ENCODE measurements at regions not wholly inside any gene's neighbourhood (a gene's known extent, or its start where the extent isn't known, plus 50 kb on each side); places are given as distances from the start of the nearest gene placed in this dataset.

GRCh38 chr5:134471858-134472449 is 53.5 kb upstream of the JADE2 start:
- ATAC-seq: peak in 1 of 2 donors; percentile 20

GRCh38 chr5:134468921-134469400 is 56.5 kb upstream of the JADE2 start:
- ATAC-seq: no peak

- ATAC-seq: no peak
These were observed 55.5 kb upstream of the CDKN2AIPNL start for GRCh38 chr5:134467231-134467630.

DNA sequence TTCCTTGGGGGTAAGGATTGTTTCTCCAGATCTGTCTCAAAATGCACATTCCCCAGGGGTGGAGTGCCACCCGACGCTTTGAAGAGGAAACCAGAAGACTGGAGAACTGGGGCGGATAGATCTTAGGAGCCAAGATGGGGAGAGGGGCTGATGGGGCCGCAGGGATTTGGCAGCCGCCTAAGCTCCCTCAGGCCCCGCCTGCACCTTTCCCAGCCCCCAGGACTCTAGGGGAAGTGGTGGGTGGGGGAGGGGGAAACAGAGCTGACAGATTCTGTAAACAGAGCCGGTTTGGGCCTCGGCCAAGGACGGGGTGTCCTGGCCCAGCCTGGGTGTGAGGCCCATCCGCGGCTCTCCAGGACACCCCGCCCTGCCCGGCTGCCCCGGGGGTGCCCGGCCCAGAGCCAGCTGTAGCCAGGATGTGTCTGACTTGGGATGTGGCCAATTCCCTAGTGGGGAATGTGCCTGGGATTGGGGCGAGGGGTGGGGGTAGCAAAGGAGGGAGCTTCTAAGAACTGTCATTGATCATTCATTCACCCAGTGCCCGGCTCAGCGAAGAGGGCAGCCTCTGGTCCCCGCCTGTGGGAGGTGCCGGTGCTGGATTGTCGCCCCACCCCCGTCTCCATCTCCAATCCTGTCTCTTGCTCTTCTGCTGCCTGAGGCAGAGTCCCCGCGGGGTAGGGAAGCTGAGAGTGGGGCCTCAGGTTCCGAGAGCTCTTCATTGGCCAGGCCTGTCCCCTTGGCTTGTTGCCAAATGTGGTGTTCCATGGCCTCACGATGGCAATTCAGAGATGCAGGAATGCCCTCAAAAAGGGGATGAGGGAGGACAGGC is 54.8 kb upstream of the CDKN2AIPNL start:
- ATAC-seq: peak; percentile 10 to 33

DNA sequence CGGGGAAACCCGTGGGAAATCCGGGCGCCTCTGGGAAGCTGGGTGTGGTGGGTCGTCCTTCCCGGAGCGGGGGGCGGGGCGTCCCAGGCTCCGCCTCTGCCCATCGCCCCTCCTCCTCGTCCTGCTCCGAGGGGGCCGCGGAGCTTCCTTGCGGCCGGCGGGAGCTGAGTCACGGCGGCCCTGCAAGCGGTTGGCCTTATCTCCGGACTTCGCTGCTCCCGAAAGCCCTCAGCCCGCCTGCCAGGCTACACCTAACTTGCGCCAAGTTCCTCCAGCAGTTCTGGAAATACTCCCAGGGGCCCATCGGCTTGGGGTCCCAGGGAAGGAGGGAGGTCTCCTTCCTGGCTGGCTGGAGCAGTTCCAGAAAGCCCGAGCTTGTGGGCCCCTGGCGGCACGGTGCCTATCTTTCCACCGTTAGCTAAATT is 54.1 kb upstream of the CDKN2AIPNL start:
- peak; percentile 75 to 79 for ATAC-seq

GRCh38 chr5:134464988-134465815 is 53.5 kb upstream of the CDKN2AIPNL start:
- ATAC-seq: peak in 1 of 2 donors; percentile 11

DNA sequence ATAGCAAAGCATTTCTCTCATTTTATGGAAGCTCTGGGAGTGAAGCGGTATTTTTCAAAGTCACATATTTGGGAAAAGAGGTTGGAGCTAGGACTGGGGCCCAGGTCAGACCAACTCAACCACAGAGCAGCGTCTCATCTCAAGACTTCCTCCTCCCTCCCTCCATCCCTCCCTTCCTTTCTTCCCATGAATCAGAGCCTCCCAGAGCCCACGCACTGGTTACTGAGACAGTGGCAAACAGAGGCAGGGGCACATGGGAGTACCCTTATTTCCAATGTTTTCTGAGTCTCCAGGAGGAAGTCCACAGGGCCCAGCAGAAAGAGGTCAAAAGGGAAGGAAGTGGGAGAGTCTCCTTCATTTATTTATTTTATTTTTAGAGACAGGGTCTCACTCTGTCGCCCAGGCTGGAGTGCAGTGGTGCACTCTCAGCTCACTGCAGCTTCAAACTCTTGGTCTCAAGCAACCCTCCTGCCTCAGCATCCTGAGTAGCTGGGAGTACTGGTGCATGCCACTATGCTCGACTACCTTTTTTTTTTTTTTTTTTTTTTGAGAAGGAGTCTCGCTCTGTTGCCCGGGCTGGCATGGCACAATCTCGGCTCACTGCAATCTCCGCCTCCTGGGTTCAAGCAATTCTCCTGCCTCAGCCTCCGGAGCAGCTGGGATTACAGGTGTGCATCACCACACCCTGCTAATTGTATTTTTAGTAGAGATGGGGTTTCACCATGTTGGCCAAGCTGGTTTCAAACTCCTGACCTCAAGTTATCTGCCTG is 52.5 kb upstream of the CDKN2AIPNL start:
- ATAC-seq: no peak

GRCh38 chr5:134463176-134463720 is 51.6 kb upstream of the CDKN2AIPNL start:
- no peak for ATAC-seq

GRCh38 chr5:134462761-134463160 is 51.1 kb upstream of the CDKN2AIPNL start:
- no peak for ATAC-seq

DNA sequence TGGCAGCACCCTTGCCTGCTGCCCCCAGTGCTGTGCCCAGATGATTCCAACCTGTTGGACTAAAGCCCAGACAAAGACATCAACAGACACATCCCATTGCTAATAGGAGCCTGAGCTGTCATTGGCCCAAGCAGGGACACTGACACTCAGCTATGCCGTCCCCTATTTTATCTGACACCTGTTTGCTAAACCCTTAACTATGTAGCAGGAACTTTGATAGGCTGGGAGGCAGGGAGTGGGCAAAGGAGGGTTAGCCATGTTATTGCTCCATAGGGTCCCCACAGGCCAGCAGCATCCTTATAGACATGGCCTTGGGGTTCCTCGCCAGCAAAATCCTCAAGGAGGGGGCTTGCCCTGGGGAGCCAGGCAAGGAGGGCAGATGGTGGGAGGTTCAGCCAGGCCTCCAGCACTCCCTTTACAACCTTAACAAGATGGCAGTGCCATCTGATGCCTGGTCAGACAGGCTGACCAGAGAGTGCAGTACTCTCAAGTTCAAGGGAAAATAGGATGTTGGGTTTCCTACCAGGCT is 50.4 kb upstream of the CDKN2AIPNL start:
- ATAC-seq: no peak

All from activated CD4-positive, CD25-positive, alpha-beta regulatory T cell treated with anti-CD3 and anti-CD28 coated beads, Interleukin-2, amount 50 U/mL, for 24 hours (primary cell).